ENCODE measurements at regions not wholly inside any gene's neighbourhood (a gene's known extent, or its start where the extent isn't known, plus 50 kb on each side); places are given as distances from the start of the nearest gene placed in this dataset.

- WGBS, 4 donors, result 75 to 84% (median 80%) methylated on average over 1 of the region's 1 CpG
Measured at GRCh38 chr4:19910861-19911525, 340.7 kb upstream of the SLIT2 start.

GRCh38 chr4:19905024-19905423, 346.7 kb upstream of the SLIT2 start:
- ATAC-seq (no peak), DNase-seq (no peak)
- Histone ChIP-seq H3K4me3 (no peak overlapping the region), H3K27ac (no peak overlapping the region), H3K27me3 (no peaks in the 10 kb centered on the region), H3K4me1 (no peaks in the 10 kb centered on the region), H3K9me3 (no peaks in the 10 kb centered on the region), H3K36me3 (no peaks in the 10 kb centered on the region)
- intact Hi-C loops (cut with DNase I), result no loop called here
- TF ChIP-seq CTCF (IDR thresholded peaks at IDR 0.05) (no peak), POLR2A (IDR thresholded peaks at IDR 0.05) (no peak)
- WGBS, 4 donors, result 73 to 85% (median 80%) methylated on average over 3 of the region's 3 CpGs

More at GRCh38 chr4:19910861-19911525, 340.7 kb upstream of the SLIT2 start:
- Histone ChIP-seq H3K27me3 (no peaks in the 10 kb centered on the region), H3K9me3 (peaks cover 0 to 5% (median 0%) of the 10 kb centered on the region in 12 donors), H3K4me3 (no peak overlapping the region), H3K27ac (no peak overlapping the region), H3K4me1 (no peaks in the 10 kb centered on the region), H3K36me3 (no peaks in the 10 kb centered on the region)
- no peak for TF ChIP-seq POLR2A (IDR thresholded peaks at IDR 0.05)
- TF ChIP-seq CTCF (IDR thresholded peaks at IDR 0.05), result no peak
- DNase-seq, result no peak
- no peak for ATAC-seq
- intact Hi-C loops (cut with DNase I), result no loop called here

- no peak overlapping the region for H3K27ac ChIP-seq
Measured at GRCh38 chr4:19888587-19888986, 363.1 kb upstream of the SLIT2 start.

GRCh38 chr4:19883841-19884240, 367.9 kb upstream of the SLIT2 start:
- H3K36me3 ChIP-seq, result no peaks in the 10 kb centered on the region
- TF ChIP-seq POLR2A (IDR thresholded peaks at IDR 0.05), result no peak
- no peak for TF ChIP-seq CTCF (IDR thresholded peaks at IDR 0.05)
- peaks cover 0 to 5% (median 0%) of the 10 kb centered on the region in 12 donors for H3K9me3 ChIP-seq
- H3K4me1 ChIP-seq, result peaks cover 0 to 4% (median 0%) of the 10 kb centered on the region in 12 donors
- no peak overlapping the region for H3K27ac ChIP-seq
- no peak overlapping the region for H3K4me3 ChIP-seq
- DNase-seq (no peak), ATAC-seq (no peak)
- intact Hi-C loops (cut with DNase I), result no loop called here
- no peaks in the 10 kb centered on the region for H3K27me3 ChIP-seq

More at GRCh38 chr4:19888587-19888986, 363.1 kb upstream of the SLIT2 start:
- DNase-seq (no peak), ATAC-seq (no peak)
- peaks cover 0 to 5% (median 0%) of the 10 kb centered on the region in 12 donors for H3K9me3 ChIP-seq
- intact Hi-C loops (cut with DNase I), result no loop called here
- H3K36me3 ChIP-seq, result no peaks in the 10 kb centered on the region
- H3K4me3 ChIP-seq, result no peak overlapping the region
- H3K27me3 ChIP-seq, result no peaks in the 10 kb centered on the region
- 89 to 96% (median 91%) methylated on average over 2 of the region's 2 CpGs for WGBS, 4 donors
- TF ChIP-seq POLR2A (IDR thresholded peaks at IDR 0.05) (no peak), CTCF (IDR thresholded peaks at IDR 0.05) (no peak)
- no peaks in the 10 kb centered on the region for H3K4me1 ChIP-seq

All from heart left ventricle (tissue), 16 donors.